Mesenchymal stem cell (in vitro differentiated cells and primary cell): ENCODE measurements at regions not wholly inside any gene's neighbourhood (a gene's known extent, or its start where the extent isn't known, plus 50 kb on each side); places are given as distances from the start of the nearest gene placed in this dataset.

ENCODE experiments used
- DNase-seq: peaks from one replicate; pipeline ENCODE4 v3.0.0-alpha.2; 2013
- H2AFZ ChIP-seq: one replicate; pipeline ENCODE4 v1.6.1; 2013; ENCODE audit warnings: low read depth, mild to moderate bottlenecking, control low read depth, inconsistent platforms, low read length, moderate library complexity
- H2AK5ac ChIP-seq: 2 replicates; pipeline ENCODE4 v1.6.1; 2013; ENCODE audit warnings: low read length, moderate library complexity, mild to moderate bottlenecking, inconsistent platforms; ENCODE audit not compliant: severe bottlenecking
- H2BK120ac ChIP-seq: one replicate; pipeline ENCODE4 v1.6.1; 2013; ENCODE audit warnings: low read depth, mild to moderate bottlenecking, inconsistent platforms, low read length, moderate library complexity
- H2BK12ac ChIP-seq, 2 experiments: one replicate each; pipeline ENCODE4 v1.6.1; 2013; ENCODE audit warnings: inconsistent platforms in 2 of 2, low read length in 2 of 2, mild to moderate bottlenecking in 2 of 2, moderate library complexity in 2 of 2, control low read depth in 1 of 2
- H2BK15ac ChIP-seq: one replicate; pipeline ENCODE4 v1.6.1; 2013; ENCODE audit warnings: mild to moderate bottlenecking, low read depth, inconsistent platforms; ENCODE audit not compliant: poor library complexity, severe bottlenecking
- H2BK5ac ChIP-seq: 2 replicates; pipeline ENCODE4 v1.6.1; 2013; ENCODE audit warnings: low read depth, mild to moderate bottlenecking, low read length, control low read depth, inconsistent platforms; ENCODE audit not compliant: poor library complexity, severe bottlenecking
- H3K14ac ChIP-seq, 2 experiments: one replicate each; pipeline ENCODE4 v1.6.1; 2013; ENCODE audit warnings: inconsistent platforms in 2 of 2, low read length in 2 of 2, control low read depth in 1 of 2, mild to moderate bottlenecking in 1 of 2, moderate library complexity in 1 of 2
- H3K18ac ChIP-seq, 2 experiments: one replicate each; pipeline ENCODE4 v1.6.1; 2013; ENCODE audit warnings: inconsistent platforms in 2 of 2, low read length in 2 of 2, control low read depth in 1 of 2, low read depth in 1 of 2, mild to moderate bottlenecking in 1 of 2
- H3K23ac ChIP-seq, 2 experiments: one replicate each; pipeline ENCODE4 v1.6.1; 2013; ENCODE audit warnings: inconsistent platforms in 2 of 2, low read length in 2 of 2, mild to moderate bottlenecking in 2 of 2, moderate library complexity in 2 of 2, control low read depth in 1 of 2
- H3K27ac ChIP-seq: 2 replicates; pipeline ENCODE4 v1.5.1; 2013; ENCODE audit warnings: mild to moderate bottlenecking, moderate library complexity, low read length, control low read depth, inconsistent platforms; ENCODE audit not compliant: poor library complexity, severe bottlenecking
- H3K27me3 ChIP-seq, 2 experiments: 2 replicates each; pipeline versions ENCODE4 v1.6.1 to v1.7.0; 2013; ENCODE audit warnings: low read length in 2 of 2, mild to moderate bottlenecking in 2 of 2, moderate library complexity in 2 of 2, control low read depth in 1 of 2, inconsistent platforms in 1 of 2; ENCODE audit not compliant: control insufficient read depth in 1 of 2, insufficient read depth in 1 of 2
- H3K36me3 ChIP-seq, 2 experiments: 2 replicates each; pipeline versions ENCODE4 v1.6.1 to v1.7.0; 2013; ENCODE audit warnings: low read length in 2 of 2, control low read depth in 1 of 2, inconsistent platforms in 1 of 2, low read depth in 1 of 2, mild to moderate bottlenecking in 1 of 2; ENCODE audit not compliant: insufficient read depth in 2 of 2, control insufficient read depth in 1 of 2
- H3K4ac ChIP-seq, 2 experiments: one replicate each; pipeline ENCODE4 v1.6.1; 2013; ENCODE audit warnings: inconsistent platforms in 2 of 2, low read length in 2 of 2, mild to moderate bottlenecking in 2 of 2, moderate library complexity in 2 of 2, control low read depth in 1 of 2, low read depth in 1 of 2
- H3K4me1 ChIP-seq: 2 replicates; pipeline ENCODE4 v1.6.1; 2013; ENCODE audit warnings: low read depth, low read length, control low read depth; ENCODE audit not compliant: control insufficient read depth, insufficient read depth
- H3K4me2 ChIP-seq: 2 replicates; pipeline ENCODE4 v1.6.1; 2013; ENCODE audit warnings: low read length, mild to moderate bottlenecking, inconsistent platforms; ENCODE audit not compliant: poor library complexity, severe bottlenecking
- H3K4me3 ChIP-seq, 2 experiments: 2 replicates each; pipeline versions ENCODE4 v1.5.1 to v1.7.0; 2013; ENCODE audit warnings: low read length in 2 of 2, mild to moderate bottlenecking in 2 of 2, control low read depth in 1 of 2, low read depth in 1 of 2; ENCODE audit not compliant: insufficient read depth in 1 of 2
- H3K79me1 ChIP-seq: replicated peaks from 2 replicates; pipeline ENCODE4 v1.6.1; 2013; ENCODE audit warnings: mild to moderate bottlenecking, control low read depth, low read length, inconsistent platforms; ENCODE audit not compliant: poor library complexity, severe bottlenecking
- H3K9ac ChIP-seq: 2 replicates; pipeline ENCODE4 v1.7.0; 2013; ENCODE audit warnings: mild to moderate bottlenecking, low read length, moderate library complexity
- H3K9me3 ChIP-seq: 2 replicates; pipeline ENCODE4 v1.7.0; 2013; ENCODE audit warnings: mild to moderate bottlenecking, low read length; ENCODE audit not compliant: control insufficient read depth
- H4K8ac ChIP-seq: one replicate; pipeline ENCODE4 v1.6.1; 2013; ENCODE audit warnings: inconsistent platforms, mild to moderate bottlenecking, low read length, moderate library complexity
- H4K91ac ChIP-seq: one replicate; pipeline ENCODE4 v1.6.1; 2013; ENCODE audit warnings: mild to moderate bottlenecking, low read length, inconsistent platforms
- WGBS: methylation state at CpG from one replicate; pipeline ENCODE4 v1.1.7; 2013; ENCODE audit warnings: mixed read lengths; 5-methylcytosine and 5-hydroxymethylcytosine counted together

DNA sequence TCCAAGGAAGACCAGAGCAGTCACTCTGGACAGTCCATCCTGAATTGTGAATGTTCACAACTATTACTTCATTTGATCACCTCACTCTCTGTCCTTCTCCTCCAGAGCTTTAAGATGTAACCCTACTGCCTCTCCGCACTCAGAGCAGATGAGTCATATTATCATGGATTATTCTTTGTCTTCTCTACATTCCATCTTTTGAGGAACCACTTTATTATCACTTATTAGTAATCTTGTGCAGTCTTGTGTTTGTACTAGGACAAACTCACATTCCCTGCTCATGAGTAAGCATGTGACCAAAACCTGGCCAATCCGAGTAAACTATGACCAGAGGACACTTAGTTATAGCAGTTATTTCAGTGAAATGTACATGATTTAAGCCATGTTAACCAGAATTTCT is 401.5 kb upstream of the ADGRB3 start:
- Histone ChIP-seq H2BK120ac (no peak overlapping the region), H3K4me1 (no peaks in the 10 kb centered on the region), H3K18ac (no peak overlapping the region), H2BK5ac (no peak overlapping the region), H3K79me1 (no peaks in the 10 kb centered on the region), H3K14ac (no peak overlapping the region), H3K4me3 (no peak overlapping the region), H3K23ac (no peak overlapping the region), H3K27me3 (no peaks in the 10 kb centered on the region), H3K9me3 (no peaks in the 10 kb centered on the region), H3K4ac (no peak overlapping the region), H2AFZ (no peak overlapping the region), H4K8ac (no peak overlapping the region), H4K91ac (no peak overlapping the region), H3K4me2 (no peak overlapping the region), H3K9ac (no peak overlapping the region), H2BK12ac (no peak overlapping the region), H2AK5ac (no peak overlapping the region), H3K36me3 (no peaks in the 10 kb centered on the region), H3K27ac (peak overlapping the region; percentile 15), H2BK15ac (no peak overlapping the region)
- peak; percentile 62 for DNase-seq
- WGBS, result 0% methylated on average over 1 of the region's 2 CpGs

DNA sequence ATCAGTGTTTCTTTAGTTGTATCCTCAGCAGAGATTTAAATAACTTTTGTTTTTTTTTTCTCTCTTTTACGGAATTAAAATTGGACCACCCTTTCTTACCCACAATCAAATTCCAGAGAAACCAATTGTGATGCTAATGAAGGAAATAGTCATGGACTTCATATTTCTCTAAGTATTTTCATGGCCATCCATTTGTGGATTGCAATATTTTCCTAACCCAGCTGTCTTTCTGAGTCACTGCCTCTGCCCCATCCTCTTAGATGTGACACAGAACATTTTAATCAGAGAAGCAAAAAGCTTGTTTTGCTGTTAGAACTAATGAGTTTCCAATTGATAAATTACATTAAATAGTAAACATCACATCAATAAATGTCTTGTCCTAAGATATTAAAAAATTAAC is 405.5 kb upstream of the ADGRB3 start:
- Histone ChIP-seq H4K91ac (no peak overlapping the region), H3K79me1 (no peaks in the 10 kb centered on the region), H3K27ac (no peak overlapping the region), H2BK5ac (no peak overlapping the region), H2AK5ac (no peak overlapping the region), H3K18ac (no peak overlapping the region), H3K23ac (no peak overlapping the region), H4K8ac (no peak overlapping the region), H2BK120ac (no peak overlapping the region), H2AFZ (no peak overlapping the region), H2BK12ac (no peak overlapping the region), H3K27me3 (no peaks in the 10 kb centered on the region), H3K4me2 (no peak overlapping the region), H3K9ac (no peak overlapping the region), H3K9me3 (no peaks in the 10 kb centered on the region), H3K4ac (no peak overlapping the region), H3K4me1 (no peaks in the 10 kb centered on the region), H2BK15ac (no peak overlapping the region), H3K4me3 (no peak overlapping the region), H3K36me3 (no peaks in the 10 kb centered on the region), H3K14ac (no peak overlapping the region)
- DNase-seq, result no peak
- WGBS, result no CpG with 5 or more reads among the region's 1 CpG

DNA sequence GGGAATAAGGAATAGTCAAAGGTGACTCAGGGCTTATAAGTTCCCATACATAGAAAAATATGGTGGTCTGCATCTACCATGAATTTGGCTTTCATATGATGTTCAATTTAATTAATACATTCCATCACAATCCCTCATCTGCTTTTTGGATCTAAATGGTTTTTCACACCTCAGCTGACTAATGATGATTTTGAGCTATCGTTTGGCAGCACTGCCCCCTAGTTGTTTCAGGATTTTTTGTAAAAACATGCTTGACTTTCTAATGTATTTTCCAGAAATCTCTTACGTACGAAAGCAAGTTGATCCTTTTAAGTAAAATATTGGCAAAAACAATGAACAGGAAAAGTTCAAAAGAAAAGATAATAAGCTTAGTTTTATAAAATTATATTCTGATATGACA is 408.6 kb upstream of the ADGRB3 start:
- no peak overlapping the region for H2AFZ ChIP-seq
- no peak overlapping the region for H3K14ac ChIP-seq
- no peak overlapping the region for H2BK5ac ChIP-seq
- no peak overlapping the region for H3K4me2 ChIP-seq
- H3K18ac ChIP-seq, result no peak overlapping the region
- H3K4me1 ChIP-seq, result no peaks in the 10 kb centered on the region
- H3K36me3 ChIP-seq, result no peaks in the 10 kb centered on the region
- no peaks in the 10 kb centered on the region for H3K27me3 ChIP-seq
- H4K8ac ChIP-seq, result no peak overlapping the region
- WGBS, result 33% methylated on average over 1 of the region's 3 CpGs
- no peak overlapping the region for H3K4ac ChIP-seq
- H2AK5ac ChIP-seq, result no peak overlapping the region
- H3K4me3 ChIP-seq, result no peak overlapping the region
- no peaks in the 10 kb centered on the region for H3K9me3 ChIP-seq
- H3K23ac ChIP-seq, result no peak overlapping the region
- H3K79me1 ChIP-seq, result no peaks in the 10 kb centered on the region
- no peak overlapping the region for H3K27ac ChIP-seq
- H4K91ac ChIP-seq, result no peak overlapping the region
- H2BK120ac ChIP-seq, result no peak overlapping the region
- no peak overlapping the region for H3K9ac ChIP-seq
- DNase-seq, result no peak
- no peak overlapping the region for H2BK15ac ChIP-seq
- H2BK12ac ChIP-seq, result no peak overlapping the region

DNA sequence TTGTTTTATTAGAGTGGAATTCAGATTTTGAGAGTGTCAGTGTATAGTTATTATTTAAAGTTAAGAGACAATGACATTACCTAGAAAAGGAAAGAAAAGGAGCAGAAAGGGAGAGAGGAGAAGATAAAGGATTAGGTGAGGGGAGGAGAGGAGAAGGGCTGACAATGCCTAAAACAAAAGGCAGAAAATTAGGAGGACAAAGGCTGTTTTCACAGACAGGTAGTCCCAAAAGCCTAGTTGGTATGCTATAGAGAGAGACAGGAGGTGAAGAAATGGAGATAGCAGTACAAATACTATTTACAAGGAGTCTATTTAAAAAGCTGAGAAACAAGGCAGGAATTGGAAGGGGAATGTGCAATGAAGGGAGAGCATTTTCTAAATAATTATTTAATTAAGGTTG is 409.4 kb upstream of the ADGRB3 start:
- no peak overlapping the region for H2BK12ac ChIP-seq
- DNase-seq, result no peak
- H3K4me3 ChIP-seq, result no peak overlapping the region
- no peak overlapping the region for H3K18ac ChIP-seq
- H4K8ac ChIP-seq, result no peak overlapping the region
- no peak overlapping the region for H2BK5ac ChIP-seq
- H3K23ac ChIP-seq, result no peak overlapping the region
- no peaks in the 10 kb centered on the region for H3K4me1 ChIP-seq
- no peak overlapping the region for H2AFZ ChIP-seq
- H3K9me3 ChIP-seq, result no peaks in the 10 kb centered on the region
- H3K36me3 ChIP-seq, result no peaks in the 10 kb centered on the region
- H3K27ac ChIP-seq, result no peak overlapping the region
- no peak overlapping the region for H2AK5ac ChIP-seq
- H3K27me3 ChIP-seq, result no peaks in the 10 kb centered on the region
- H3K14ac ChIP-seq, result no peak overlapping the region
- no peak overlapping the region for H4K91ac ChIP-seq
- no peak overlapping the region for H2BK15ac ChIP-seq
- no peak overlapping the region for H3K4ac ChIP-seq
- no peak overlapping the region for H3K9ac ChIP-seq
- H2BK120ac ChIP-seq, result no peak overlapping the region
- no peaks in the 10 kb centered on the region for H3K79me1 ChIP-seq
- H3K4me2 ChIP-seq, result no peak overlapping the region
